ENCODE measurements at regions not wholly inside any gene's neighbourhood (a gene's known extent, or its start where the extent isn't known, plus 50 kb on each side); places are given as distances from the start of the nearest gene placed in this dataset.

DNA sequence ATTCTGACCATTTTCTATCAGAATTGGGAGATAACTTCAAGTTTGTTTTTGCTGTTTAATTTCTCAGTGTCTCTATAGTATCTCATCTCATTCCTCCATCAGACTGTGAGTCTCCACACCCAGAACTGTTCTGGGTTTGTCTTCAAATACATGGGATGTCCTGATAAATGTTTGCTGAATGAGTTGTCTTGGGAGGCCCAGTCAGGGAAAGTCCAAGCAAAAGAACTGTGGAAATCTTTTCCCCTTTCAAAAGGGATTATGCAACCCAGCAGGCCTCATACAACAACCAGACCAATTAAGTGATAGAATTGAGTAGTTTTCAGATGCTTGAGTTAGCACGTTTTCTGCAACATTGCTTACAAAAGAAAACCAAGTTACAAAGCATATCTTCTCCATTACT lies 324.4 kb downstream of the BRINP1 start:
- in situ Hi-C loops (cut with MboI; ENCODE audit: low pct_unique_long_range_greater_than_20kb, low sequenced_read_pairs), result no loop called here
- DNase-seq, result no peak

DNA sequence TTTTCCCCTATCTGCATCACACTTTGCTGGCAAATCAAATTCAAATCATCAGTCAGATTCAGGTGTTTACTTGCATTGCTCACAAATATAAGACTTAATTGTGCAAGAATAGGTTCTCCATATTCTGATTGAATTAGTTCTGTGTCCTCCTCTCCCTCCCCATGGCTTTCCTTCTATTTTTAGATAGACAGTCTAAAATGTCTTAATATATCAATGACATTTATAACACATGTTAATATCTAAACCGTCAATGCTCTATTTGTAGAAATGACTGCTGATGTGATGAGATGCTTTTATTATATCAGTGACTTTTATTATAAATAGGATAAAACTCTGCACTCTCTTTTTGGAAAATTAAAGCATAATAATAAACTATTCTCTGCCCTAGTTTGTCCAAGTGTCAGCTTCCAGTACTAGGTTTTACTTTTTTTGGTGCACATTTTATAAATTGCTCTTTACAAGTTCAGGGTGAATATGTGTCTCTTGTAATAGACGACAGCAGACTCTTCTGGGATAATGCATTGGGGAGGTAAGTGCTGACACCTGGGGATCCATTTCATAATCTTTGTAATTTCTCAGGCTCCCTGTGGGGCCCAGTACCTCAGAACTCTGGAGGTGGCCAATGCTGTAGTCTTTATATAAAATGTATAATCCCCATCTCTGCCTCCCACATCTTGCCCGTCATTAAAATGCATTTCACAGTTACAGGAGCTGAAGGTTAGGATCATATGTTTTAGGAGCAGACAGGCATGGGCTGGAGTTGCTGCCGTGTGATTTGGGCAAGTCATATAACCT lies 321.5 kb downstream of the BRINP1 start:
- in situ Hi-C loops (cut with MboI; ENCODE audit: low pct_unique_long_range_greater_than_20kb, low sequenced_read_pairs), result no loop called here
- no peak for DNase-seq

DNA sequence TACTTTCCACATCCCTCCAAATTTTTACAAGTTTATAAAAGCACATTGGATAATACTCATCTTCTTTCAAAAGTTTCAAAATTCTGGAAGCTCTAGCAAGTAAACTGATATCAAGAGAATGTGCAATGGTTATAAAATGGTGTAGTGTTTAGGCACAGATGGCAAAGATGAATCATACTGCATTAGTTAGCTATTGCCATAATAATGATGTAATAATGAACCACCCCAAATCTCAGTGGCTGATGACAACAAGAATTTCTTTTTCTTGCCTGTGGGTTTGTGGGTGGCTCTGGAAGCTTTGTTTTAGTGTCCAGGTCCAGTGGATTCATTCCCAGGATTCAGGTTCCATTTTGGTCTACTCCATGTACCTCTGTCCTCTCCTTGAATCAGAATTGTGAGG lies 319.0 kb downstream of the BRINP1 start:
- in situ Hi-C loops (cut with MboI; ENCODE audit: low pct_unique_long_range_greater_than_20kb, low sequenced_read_pairs), result no loop called here
- DNase-seq, result no peak

DNA sequence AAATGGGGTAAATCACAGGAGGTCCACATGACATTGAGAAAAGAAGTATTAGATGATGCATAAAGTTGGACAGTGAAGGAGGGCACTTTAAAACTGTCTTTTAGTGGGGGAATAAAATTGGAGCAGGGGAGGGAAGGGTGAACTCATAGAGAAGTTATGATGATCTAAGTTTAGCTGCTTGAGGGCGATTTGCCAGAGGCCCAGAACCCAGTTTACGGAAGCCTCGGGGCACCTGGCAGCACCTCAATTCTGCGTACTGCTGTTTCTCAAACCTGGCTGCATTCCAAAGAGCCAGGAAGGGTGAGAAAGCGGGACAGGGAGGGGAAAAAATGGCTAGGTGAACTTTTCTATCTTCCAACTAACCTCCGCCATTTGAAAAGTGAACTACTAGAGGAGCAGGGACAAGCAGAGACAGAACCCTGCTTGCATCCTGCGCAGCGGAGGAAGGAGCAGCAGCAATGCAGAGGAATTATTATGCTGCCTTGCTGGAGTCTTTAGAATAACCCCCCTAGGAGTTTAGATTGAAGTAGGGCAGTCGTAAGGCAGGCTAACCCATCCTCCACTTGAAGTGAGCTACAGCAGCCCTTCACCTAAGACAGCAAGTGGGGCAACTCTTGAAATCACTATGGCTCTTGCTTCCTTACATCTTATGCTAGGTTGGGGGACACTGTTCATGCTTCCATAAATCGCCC lies 316.8 kb downstream of the BRINP1 start:
- in situ Hi-C loops (cut with MboI; ENCODE audit: low pct_unique_long_range_greater_than_20kb, low sequenced_read_pairs), result no loop called here
- DNase-seq, result no peak

DNA sequence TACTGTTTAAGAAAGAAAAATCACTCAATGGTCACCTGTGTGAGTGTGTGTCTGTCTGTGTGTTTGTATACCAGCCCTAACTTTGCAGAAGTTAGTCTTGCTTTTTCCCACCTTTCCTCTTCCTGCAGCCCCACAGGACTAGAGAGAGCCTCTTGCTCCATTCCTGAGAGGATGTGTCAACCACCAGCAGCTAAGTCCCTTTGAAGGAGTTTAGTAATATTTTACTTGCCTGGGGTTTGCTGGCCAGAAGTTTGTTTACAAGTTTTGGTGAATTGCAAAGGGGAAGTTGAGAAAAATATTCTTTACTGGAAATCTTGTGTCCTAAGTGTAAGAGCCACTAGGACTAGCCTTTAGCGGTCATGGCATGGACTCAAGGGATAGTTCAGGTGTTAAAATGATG lies 316.2 kb downstream of the BRINP1 start:
- no peak for DNase-seq
- in situ Hi-C loops (cut with MboI; ENCODE audit: low pct_unique_long_range_greater_than_20kb, low sequenced_read_pairs), result no loop called here

DNA sequence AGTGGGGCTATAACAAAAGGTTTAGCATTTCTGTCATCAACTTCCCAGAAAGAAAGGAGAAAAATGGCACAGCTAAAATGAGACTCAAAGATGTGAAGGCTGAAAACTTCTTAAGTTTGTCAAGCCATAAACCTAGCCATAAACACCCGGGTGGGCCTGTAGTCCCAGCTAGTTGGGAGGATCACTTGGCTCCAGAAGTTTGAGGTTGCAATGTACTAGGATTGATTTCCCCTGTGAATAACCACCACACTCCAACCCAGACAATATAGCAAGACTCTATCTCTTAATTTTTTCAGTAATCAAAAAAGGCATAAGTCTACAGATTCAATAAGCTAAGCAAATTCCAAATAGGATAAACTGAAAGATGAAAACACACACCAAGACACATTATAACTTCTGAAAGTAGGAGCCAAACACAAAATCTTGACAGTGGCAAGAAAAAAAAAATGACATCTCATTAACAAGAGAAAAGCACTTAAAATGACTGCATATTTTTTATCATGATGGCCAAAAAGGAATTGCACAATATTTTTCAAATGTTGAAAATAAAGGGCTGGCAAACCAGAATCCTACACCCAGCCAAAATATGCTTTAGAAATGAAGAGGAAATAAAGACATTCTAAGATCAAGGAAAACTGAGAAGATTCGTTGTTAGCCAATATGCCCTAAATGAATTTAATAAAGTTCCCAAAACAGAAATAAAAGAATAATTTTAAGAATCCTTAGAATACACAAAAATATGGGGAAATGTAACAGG lies 308.4 kb downstream of the BRINP1 start:
- DNase-seq, result no peak
- in situ Hi-C loops (cut with MboI; ENCODE audit: low pct_unique_long_range_greater_than_20kb, low sequenced_read_pairs), result no loop called here

DNA sequence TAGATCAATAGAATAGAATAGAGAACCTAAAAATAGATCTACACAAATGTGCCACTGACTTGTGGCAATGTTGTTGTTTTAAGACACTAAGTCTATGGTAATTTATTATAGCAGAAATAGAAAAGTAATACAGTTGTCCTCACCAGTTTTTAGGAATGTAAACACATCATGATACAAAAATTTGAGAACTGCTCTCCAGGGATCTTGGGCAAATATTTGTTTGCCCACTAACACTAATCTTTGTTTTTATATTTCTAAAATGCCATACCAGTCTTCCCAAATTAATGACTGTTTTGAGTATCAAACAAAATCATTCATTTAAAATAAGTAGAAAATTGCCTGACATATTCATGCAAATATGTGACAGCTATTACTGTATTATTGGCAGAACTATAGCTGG lies 297.6 kb downstream of the BRINP1 start:
- in situ Hi-C loops (cut with MboI; ENCODE audit: low pct_unique_long_range_greater_than_20kb, low sequenced_read_pairs), result no loop called here
- no peak for DNase-seq

DNA sequence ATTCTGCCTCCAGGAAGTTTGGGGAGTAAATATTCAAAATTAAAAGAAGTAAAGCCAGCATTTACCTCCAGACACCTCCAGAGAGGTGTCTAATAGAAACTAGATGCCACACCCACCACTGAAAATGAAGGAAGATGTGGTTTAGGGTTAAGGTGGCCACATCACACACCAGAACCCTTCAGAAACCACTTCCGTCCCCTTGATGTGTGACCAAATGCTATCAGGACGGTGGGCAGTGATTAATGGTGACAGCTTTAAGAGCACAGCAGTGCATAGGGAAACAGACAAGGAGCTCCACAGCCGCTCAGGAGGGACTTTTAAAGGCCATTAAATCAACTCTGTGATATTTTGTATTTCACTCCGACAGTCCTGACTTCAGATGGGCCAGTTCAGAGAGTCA lies 295.2 kb downstream of the BRINP1 start:
- in situ Hi-C loops (cut with MboI; ENCODE audit: low pct_unique_long_range_greater_than_20kb, low sequenced_read_pairs), result no loop called here
- DNase-seq, result peak; percentile 14

DNA sequence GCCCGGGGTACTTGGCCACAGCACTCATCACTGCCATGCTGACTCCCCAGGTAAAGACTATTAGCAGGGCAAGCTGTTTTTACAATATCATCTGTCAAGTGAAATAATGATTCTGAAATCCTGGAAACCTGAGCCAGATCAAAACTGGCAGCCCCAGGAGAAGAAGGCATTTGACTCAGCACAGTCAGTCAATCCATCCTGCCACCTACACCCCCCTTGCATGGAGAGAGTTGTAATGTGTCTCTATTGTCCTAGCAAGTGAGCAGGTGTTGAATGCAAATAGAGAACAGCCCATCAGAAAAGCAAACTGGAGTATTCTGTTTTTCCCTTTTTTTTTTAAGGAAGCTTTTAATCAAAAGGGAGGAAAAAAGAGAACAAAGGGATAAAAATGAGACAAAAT lies 291.2 kb downstream of the BRINP1 start:
- DNase-seq, result no peak
- in situ Hi-C loops (cut with MboI; ENCODE audit: low pct_unique_long_range_greater_than_20kb, low sequenced_read_pairs), result no loop called here

DNA sequence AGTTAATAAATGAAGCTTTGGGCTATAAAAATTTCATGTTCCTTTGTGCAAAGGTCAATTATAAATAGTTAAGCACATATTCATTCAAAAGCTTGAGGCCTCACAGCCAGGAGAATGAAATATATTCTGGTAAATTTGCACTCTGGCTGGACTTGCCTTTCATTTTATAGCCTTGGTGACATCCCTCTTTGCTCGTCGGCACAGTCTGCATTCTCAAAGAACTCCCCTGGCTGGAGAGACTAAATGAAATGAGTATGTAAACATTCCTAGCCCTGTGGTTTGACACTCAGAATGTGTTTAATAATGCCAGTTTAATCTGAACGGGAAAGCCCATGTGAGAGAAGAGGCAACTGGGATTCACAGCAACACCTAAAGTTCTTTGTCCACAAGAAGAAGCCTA lies 285.6 kb downstream of the BRINP1 start:
- no peak for DNase-seq
- in situ Hi-C loops (cut with MboI; ENCODE audit: low pct_unique_long_range_greater_than_20kb, low sequenced_read_pairs), result no loop called here

DNA sequence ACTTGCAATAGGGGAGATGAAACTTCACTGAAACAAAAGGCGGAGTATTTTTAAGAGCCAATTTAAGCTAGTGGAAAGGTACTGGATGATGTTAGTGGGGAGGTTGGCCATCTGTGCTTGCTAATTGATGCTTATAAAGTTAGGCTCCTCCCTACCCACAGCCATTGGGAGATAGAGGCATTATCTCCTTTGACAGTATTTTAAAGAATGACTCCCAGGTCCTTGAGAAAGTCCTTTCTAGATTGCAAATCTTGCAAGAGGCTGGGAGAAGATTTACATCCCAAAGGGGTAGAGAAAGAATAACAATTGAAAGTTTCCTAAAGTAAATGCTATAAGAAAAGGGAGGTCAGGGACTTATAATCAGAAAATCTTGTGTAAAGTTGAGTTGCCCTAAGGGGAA lies 282.6 kb downstream of the BRINP1 start:
- in situ Hi-C loops (cut with MboI; ENCODE audit: low pct_unique_long_range_greater_than_20kb, low sequenced_read_pairs), result no loop called here
- DNase-seq, result no peak

DNA sequence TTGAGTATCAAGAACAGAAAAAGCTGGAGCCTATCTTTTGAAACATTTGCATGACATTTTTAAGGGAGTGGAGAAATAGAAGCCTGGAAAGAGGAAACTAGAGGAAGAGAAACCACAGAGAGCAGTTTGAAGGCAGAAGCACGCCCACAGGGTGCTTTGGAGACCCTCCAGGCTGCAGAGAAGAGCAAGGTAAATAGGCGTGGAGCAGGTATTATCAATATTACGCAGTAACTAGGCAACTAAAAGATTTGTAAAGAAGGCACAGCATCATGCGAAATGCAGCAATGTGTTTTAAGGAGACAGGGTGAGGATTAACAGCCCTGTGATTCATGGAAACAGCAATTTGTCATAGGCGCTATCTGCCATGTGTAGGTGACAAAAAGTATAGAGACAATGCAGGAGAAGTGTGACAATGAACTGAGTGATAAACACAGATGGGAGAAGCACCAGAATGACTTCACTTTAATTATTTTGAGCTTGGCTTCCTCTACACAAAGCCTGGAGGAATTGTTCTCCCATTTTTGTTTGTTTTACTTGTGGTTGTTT lies 281.2 kb downstream of the BRINP1 start:
- in situ Hi-C loops (cut with MboI; ENCODE audit: low pct_unique_long_range_greater_than_20kb, low sequenced_read_pairs), result no loop called here
- no peak for DNase-seq

DNA sequence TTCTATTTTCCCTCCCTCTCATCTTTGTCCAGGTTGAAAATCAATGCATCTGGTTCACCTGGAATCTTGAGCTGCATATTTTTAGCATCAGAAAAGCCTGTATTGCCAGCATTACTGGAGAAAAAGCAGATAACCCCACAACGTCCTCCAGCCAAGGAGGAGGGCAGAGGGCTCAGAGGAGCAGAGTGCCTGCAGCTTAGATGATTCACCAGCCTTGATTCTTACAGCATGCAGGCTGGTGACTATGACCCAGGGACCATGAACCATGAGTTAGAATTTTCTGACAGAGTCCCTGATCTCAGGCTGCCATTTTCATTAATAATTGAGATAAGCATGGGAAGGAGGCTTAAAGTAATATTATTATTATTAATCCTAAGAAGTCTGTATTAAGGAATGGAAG lies 278.2 kb downstream of the BRINP1 start:
- DNase-seq, result no peak
- in situ Hi-C loops (cut with MboI; ENCODE audit: low pct_unique_long_range_greater_than_20kb, low sequenced_read_pairs), result no loop called here

DNA sequence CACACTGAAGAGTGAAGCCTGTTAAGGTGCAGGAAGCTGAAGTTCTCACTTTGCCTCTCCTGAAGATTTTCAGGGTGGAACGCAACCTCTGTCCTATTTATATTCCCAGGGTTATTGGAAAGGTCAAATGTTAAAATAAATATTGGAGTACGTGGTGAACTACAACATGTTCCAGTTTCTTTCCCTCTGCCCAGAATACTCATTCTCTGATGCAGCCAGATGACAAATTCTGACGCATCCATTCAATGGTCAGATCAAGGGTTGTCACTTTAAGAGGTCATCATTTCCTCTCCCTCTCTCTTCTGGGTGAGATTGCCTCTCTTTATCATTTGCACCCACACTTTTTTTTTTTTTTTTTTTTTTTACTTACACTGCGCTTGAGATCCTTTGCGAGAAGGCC lies 277.1 kb downstream of the BRINP1 start:
- DNase-seq, result no peak
- in situ Hi-C loops (cut with MboI; ENCODE audit: low pct_unique_long_range_greater_than_20kb, low sequenced_read_pairs), result no loop called here

DNA sequence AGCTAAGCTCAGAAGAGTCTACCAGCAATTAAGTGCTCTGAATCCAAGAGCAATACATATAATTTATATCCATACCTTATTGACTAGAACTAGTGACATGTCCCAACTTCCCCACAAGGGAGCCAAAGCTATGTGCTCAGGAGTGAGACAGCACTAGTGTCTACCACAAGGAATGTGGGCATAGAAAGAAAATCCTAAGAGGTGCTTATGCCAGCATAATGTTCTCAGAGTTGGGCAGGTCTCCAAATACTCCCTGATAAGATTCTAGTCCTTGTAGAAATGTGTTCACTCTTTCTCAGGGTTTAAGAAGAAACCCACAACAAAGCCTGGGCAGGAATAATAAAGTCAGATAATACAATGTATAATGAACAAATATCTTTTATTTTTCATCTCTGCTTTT lies 275.1 kb downstream of the BRINP1 start:
- DNase-seq, result no peak
- in situ Hi-C loops (cut with MboI; ENCODE audit: low pct_unique_long_range_greater_than_20kb, low sequenced_read_pairs), result no loop called here

DNA sequence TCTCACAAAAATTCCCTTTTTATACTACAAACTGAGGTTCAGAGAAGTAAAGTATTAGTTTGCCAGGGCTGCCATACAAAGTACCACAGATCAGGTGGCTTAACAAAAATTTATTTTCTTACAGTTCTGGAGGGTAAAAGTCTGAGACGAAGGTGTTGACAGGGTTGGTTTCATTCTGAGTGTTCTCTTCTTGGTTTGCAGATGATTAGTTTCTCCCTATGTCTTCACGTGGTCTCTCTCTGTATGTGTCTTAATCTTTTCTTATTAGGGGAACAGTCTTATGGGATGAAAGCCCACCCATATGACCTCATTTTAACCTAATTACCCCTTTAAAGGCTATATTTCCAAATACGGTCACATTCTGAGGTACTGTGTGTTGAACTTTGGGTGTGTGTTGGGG lies 274.2 kb downstream of the BRINP1 start:
- no peak for DNase-seq
- in situ Hi-C loops (cut with MboI; ENCODE audit: low pct_unique_long_range_greater_than_20kb, low sequenced_read_pairs), result no loop called here

DNA sequence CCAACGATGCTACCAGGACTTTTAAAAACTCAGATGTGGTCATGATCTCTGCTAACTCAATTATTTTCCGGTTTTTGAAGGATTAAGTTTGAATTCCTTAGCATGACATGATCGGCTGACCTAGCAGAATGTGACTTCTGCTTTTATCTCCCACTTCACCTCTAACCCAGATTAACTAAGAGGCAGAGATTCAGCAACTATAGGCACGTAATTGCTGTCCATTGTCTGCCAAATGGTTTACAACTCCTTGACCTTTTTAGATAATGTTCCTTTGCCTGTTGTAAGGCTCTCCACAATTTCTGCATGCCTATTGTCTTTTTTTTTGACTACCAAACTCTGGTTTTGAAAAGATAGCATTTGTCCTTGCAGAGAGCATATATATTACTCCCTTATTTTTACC lies 268.2 kb downstream of the BRINP1 start:
- in situ Hi-C loops (cut with MboI; ENCODE audit: low pct_unique_long_range_greater_than_20kb, low sequenced_read_pairs), result no loop called here
- no peak for DNase-seq

DNA sequence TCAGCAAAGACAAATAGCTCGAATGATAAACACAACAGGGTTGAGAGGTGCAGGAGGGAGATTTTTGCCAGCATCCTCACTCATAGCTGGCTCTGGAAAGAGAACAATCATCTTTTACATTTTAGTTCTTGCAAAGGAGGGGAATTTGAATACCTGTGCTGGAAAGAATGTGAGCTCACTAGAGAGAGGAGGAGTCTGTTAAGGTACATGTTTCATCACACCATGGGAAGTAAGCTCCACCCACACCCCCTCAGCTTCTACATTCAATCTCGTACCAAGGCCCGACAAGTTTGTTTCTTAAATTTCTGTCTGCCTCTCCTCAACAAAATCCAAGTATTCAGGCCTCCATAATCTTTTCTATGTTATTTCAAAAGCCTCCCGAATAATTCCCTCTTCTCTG lies 254.6 kb downstream of the BRINP1 start:
- no peak for DNase-seq
- in situ Hi-C loops (cut with MboI; ENCODE audit: low pct_unique_long_range_greater_than_20kb, low sequenced_read_pairs), result no loop called here

Measured in KBM-7 (cell line).